HG03558 (cell line): ENCODE measurements at regions not wholly inside any gene's neighbourhood (a gene's known extent, or its start where the extent isn't known, plus 50 kb on each side); places are given as distances from the start of the nearest gene placed in this dataset.
"Not testable (repeated sequence)": the region's sequence is repeated elsewhere in the genome, so short reads cannot be mapped to it uniquely, and the experiment has no call there.

ENCODE experiments used
- ATAC-seq: cut with Tn5 transposase; IDR thresholded peaks from one replicate; pipeline ENCODE4 v1.9.1; 2021; ENCODE audit warnings: moderate number of reproducible peaks; ENCODE audit not compliant: unreplicated experiment; ENCODE audit errors: extremely low read depth

DNA sequence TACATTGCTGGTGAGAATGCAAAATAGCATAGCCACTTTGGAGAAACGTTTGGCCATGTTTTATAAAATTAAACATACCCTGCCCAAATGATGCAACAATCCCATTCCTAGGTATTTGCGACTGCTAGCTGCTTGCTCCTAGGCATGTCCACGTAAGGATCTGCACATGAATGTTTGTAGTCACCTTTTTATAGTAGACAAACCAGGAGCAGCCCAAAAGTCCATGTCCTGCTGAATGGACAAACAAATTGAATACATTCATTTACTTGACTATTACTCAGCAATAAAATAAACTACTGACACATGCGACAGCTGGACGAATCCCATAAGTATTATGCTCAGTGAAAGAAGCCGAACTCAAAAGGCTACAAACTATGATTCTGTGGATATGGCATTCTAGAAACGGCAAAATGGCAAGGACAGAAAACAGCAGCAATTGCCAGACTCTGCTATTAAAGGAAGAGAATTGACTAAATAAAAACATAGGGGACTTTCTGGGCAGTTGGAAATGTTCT is 161.9 kb upstream of the GALNT2 start:
- no peak for ATAC-seq

DNA sequence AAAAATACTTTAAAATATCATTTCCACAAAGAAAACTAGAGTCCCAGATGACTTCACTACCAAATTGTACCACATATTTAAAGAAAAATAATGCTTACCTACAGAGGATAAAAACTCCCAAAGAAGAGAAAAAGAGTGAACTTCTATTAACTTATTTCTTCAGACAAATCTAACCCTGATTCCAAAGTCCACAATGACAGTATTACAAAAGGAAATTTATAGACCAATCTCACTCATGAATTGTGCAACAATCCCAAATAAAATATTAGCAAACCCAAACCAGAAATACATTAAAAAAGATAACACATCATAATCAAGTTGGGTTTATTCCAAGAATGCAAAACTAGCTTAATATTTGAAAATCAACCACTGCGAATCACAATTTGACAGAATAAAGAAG is 161.4 kb upstream of the GALNT2 start:
- no peak for ATAC-seq

DNA sequence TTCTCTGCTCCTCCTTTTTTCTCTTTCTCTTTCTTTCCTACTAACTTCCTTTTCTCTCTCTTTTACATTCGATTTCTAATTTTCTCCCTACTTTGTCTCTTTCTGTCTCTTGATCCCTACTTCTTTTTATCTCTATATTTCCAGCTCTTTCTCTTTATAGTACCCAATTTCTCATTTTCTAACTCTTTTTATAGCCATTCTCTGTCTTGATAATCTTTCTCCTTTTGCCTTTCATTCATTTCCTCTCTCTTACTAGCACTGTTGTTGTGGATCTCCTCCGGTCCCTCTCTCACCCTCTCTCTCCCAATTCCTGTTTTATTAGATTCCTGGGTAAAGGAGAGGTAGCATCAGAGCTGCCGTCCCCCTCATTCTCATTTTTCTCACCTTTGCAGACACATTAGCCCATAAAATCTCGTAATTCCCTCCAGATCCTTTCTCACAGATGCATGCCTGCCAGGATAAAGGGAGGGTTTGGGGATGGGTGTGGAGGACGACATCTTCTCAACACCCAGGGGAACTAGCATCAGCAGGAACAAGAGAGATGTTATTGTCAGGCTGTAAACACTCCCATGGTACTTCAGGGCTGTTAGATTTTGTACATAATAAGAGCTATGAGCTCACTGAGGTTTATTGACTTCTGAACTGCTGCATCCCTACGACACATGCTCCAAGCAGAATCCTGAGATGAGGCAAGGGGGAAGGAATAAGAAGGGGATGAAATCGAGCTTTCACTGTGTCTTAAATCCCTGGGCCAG is 159.0 kb upstream of the GALNT2 start:
- ATAC-seq: no peak

DNA sequence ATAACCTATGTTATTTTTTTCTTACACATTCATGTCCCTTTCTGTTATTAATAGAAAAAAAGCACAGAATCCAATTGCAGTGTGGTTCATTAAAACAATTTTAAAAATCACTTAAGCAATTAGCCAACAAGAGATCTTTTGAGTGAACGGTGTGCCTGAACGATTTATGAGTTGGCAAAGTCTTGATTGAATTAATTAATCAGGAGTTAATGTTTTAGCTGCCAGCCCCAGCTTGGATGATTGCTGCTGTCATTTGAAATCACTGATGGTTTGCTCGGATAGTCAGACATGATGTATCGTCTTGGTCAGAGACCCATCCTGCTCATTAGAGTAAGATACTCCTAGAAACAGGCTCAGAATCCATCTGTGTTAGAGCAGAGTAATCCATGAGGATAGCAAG is 158.3 kb upstream of the GALNT2 start:
- no peak for ATAC-seq

DNA sequence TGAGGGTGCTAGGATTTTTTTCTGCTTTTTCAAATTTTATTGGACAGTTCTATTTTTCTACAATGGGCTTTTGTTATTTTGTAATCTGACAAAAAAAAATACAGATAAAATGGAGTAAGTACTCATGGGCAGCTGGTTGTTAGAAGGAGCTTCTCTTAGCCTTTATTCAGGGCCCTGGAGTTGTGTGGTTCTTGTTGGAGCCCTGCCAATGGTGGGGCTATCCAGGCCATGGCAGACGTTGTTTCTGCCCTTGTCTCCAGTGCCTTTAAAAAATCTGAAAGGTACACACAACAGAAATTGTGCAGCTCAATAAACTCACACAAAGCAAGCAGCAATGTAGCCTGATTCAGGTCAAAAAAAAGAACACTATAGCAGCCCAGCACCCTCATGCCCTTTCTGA is 153.5 kb upstream of the GALNT2 start:
- no peak for ATAC-seq

DNA sequence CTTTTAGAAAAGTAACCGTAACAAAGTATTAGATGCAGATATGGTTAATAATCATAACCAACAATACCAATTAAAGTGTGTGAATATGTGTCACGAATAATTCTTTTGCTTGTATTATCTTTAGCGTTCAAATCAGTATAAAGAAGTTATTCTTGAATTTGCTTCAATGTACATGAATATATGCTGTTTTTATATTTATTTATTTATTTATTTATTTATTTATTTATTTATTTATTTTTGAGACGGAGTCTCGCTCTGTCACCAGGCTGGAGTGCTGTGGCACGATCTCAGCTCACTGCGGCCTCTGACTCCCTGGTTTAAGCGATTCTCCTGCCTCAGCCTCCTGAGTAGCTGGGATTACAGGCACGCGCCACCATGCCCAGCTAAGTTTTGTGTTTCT is 147.6 kb upstream of the GALNT2 start:
- ATAC-seq: not testable (repeated sequence)

DNA sequence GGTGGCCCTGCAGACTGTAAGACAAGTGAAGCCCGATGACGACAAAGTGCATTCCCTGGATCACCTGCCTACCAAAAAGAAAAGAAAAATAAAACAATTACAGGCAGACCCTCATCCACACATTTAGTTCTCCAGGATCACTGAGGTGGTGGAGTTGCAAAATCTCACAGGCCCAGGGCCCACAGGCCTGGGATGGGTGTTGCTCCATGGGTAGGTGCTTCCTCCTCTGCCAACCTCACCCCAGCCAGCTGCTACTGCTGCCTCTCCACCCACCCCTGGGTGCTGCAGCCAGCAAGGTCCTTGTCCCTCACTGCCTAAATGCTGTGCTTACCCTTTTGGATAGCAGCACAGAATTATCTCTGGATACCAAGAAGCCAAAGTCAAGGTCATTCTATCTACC is 146.4 kb upstream of the GALNT2 start:
- no peak for ATAC-seq

DNA sequence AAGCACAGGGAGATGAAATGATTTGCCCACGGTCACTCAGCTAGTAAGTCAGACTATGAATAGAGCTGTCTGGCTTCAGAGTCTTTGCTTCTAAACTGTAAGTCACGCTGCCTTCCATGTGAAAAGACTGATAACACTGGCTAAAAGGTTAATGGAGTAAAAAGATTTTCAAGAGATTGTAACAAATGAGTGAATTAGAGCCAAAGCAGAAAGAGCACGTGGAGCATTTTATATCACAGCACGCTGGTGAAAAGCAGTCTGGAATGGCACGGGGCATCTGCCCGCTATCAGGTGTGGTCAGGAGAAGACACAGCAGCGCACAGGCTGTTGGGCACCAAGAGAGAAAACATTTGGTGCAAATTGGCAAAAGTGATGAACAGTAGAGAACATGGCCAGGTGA is 144.8 kb upstream of the GALNT2 start:
- no peak for ATAC-seq

DNA sequence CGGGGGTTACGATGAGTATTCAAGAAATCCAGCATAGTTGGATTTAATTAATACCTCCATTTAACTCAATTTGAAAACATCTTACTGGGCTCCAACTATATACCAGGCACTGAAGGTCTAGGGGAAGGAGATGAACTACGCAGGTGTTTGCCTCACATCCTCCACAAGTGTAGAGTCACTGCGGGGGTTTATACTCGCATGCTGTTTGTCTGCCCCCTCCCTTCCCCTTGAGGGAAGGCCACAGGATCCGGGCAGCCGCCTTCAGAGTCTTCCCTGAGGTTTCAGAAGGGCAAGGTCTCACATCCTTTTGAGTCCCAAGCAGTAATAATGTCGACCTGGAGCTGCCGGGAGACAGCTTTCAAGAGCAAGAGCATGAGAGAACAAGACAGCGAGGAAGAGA is 142.4 kb upstream of the GALNT2 start:
- ATAC-seq: no peak

DNA sequence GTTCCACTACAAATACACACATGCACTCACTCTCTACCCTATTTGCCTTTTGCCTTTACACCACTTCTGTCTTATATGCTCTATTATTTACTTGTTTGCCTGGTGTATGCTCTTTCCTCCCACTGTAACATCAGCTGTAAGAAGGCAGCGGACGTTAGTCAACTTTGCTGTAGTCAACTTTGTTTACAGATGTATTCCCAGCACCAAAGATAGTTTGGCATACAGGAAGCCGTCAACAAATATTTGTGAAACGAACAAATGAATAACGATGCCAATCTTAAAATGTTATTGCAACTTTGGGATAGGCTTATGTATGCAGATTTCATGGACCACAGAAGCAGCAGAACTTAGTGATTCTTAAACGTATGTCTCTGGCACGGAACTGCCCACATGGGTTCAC is 138.3 kb upstream of the GALNT2 start:
- no peak for ATAC-seq

DNA sequence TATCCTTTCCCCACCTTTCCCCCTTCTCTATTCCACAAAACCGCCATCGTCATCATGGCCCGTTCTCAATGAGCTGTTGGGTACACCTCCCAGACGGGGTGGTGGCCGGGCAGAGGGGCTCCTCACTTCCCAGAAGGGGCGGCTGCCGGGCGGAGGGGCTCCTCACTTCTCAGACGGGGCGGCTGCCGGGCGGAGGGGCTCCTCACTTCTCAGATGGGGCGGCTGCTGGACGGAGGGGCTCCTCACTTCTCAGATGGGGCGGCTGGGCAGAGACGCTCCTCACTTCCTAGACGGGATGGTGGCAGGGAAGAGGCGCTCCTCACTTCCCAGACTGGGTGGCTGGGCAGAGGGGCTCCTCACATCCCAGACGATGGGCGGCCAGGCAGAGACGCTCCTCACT is 135.3 kb upstream of the GALNT2 start:
- ATAC-seq: not testable (repeated sequence)

DNA sequence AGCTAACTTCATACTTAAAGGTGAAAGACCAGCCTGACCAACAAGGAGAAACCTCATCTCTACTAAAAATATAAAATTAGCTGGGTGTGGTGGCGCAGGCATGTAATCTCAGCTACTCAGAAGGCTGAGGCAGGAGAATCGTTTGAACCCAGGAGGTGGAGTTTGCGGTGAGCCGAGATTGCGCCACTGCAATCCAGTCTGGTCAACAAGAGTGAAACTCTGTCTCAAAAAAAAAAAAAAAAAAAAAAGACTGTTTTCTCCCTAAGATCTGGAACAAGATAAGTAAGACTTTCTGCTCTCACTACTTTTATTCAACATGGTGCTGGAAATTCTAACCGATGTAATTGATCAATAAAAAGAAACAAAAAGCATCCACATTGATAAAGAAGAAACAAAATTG is 131.9 kb upstream of the GALNT2 start:
- not testable (repeated sequence) for ATAC-seq

DNA sequence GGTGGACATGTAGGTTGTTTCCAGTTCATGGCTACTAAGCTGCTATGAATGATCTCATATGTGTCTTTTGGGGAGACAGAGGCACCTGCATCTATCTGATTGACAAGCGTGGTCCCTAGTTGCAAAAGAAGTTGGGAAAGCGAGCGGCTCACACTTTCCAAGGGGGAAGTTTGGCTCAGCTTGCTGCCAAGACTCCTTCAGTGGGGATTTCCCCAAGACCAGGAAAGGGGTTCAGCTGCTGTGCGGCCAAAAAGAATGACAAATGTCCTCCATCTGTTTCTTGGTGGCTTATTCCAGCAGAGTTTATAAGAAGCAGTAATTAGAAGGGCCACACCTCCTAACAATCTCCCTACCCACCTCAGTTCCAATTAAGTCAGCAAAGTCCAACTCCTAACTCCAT is 128.5 kb upstream of the GALNT2 start:
- ATAC-seq: no peak

DNA sequence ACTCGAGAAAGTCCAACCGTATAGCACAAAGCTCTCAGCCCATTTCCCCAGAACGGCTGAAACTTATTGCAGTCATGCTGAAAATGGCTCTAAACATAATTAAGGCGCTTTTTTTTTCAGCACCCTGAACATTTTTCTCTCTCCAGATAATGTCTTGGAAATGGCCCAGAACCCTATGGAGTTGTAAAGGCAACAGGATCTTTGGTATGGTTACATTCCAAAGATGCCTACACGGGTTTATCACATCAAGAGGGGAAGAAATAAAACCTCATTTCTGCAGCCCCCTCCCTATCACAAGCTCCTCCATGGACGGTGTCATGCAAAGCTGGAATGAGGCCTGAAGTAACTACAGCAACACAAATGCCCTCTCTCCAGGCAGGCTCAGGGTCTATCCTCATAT is 126.4 kb upstream of the GALNT2 start:
- ATAC-seq: no peak

DNA sequence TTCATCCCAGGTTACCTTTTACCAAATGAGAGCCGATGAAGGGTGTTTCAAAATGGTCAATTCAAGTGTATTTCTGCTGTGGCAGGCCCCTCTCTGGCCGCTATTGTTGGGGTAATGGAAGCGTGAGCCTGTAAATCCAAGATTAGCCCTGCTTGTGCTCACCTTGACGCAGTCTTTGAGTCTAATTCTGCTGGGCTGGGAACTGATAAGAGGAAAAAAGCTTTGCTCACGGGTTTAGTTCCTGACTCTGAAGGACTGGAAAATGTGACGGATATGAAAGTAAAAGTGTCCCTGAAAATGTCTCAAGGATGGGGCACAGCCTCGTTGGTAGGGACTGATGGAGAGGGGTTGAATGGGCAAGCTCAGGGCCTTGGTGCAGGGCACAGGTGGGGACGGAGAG is 125.9 kb upstream of the GALNT2 start:
- no peak for ATAC-seq

DNA sequence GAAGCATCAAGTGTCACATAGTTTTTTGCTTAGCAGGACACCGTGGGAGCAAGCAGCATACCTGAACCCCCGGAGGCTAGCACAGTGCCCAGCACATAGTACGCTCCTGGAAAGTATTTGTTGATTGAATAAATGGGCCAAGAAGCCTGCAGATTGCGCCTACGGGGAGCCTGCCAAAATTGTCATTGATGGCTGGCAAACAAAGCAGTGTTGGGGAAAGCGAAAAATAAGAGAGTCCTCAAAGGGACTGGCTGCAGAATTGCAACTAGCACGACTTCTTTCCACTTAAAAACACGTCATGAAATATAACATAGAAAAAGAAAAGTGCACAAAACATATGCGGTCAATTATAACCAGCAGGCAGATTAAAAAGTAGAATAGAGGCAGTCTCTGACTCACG is 125.2 kb upstream of the GALNT2 start:
- ATAC-seq: no peak

DNA sequence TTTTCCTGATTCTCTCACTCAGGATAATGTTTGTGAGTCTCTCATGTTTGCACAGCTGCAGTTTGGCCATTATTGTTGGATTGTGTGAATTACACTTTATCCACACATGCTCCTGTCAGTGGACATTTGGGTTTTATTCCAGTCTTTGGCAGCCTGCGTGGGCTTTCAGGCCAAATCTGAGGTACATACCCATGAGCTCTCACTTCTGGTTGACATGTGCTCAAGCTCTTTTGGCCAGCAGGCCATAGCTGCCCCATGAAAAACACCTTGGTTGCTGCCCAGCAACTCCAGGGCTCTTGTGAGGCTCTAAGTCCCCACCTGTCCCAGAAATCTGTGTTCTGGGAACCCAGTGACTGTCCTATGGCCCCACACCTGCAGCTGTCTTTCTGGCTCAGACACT is 124.5 kb upstream of the GALNT2 start:
- ATAC-seq: no peak

DNA sequence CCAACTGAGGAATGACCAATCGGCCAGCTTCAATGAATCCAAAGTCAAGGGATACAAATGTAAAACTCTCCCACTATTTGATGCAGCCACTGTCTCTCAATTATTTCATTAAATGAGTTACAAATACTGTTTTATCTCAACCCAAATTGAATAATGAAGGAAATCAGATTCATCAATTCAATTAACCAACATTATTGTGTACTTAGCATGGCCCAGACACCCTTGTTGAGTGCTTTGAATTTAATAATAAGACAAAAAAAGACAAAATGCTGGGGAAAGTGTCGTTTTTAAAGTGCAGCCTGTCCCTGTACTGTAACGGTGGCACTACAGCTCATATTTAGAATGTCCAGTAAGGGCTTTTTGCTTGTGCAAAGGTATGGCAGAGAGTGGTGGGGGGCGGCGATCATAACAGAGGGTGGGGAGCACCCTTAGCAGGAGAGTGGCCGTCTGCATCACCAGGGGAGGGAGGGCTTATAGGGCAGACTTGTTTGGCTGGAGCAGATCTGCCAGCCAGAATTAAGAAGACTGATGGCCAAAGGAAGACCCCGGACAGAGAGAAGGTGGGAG is 123.8 kb upstream of the GALNT2 start:
- ATAC-seq: no peak

DNA sequence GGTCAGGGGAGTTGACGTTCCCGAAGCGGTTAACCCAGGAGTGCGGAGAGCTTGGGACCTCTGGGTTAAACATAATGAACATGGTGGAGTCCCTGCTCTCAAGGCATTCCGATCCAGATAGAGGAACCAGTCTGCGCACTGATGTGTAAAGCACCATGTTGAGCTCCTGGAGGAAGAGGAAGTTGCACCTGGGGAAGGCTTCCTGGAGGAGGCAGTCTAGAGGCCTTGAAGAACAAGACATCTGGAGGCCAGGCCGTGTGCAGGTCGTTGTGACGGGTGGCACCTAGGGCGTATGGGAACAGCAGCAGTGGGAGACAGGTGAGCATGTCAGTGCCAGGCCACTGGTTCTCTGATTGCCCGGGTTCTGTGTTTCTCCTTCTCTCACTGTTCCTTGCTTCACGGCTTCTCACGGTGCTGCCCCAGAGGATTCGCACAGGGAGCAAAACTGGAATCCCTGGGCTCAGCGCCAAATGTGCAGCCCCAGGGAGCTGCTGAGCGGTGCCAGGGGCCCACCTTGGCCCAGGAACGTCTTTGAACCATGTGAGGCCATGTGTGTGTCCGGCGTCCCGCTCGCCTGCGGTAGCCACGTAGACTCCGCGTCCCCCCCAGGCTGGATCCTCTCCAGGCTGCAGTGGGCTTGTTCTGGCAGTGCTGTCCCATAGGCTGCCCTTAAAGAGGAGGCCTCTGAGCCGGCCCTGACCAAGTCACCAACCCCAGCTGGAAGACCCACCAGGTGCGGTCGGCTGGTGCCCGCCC is 122.9 kb upstream of the GALNT2 start:
- ATAC-seq: no peak

DNA sequence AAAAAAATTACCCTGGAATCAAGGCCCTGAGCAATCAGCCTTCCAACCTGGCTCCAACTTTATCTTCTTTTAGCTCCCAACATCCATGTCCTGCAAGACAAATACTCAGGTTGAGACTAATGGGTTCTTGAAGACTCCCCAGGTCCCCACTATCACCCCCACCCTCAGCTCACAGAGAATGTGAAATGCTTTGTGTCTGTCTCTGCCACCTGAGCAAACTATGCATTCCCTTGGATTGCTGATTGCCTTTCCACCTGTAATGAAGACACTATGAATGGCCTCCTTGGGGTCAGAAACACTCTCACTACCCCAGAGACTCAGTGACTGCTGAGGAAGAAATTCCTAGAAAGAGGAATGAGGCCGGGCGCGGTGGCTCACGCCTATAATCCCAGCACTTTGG is 121.2 kb upstream of the GALNT2 start:
- ATAC-seq: no peak

DNA sequence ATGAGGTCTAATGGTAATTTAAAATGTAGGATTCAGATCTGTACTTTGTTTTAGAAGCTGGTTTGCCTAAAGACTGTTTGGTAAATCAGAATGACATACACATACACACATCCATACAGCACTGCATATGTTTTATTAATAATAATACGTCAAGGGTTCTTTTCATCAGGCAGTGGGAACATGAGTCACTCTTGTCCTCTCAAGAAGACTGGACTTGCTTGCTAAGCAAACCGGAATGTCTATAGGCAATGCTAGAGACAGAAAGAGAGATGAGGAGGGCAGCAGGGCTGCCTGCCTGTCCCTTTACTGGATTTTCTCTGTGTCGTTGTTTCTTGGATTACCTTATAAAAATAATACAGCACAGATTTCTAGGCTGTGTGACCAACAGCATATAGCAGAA is 119.1 kb upstream of the GALNT2 start:
- ATAC-seq: no peak
